ENCODE measurements at regions not wholly inside any gene's neighbourhood (a gene's known extent, or its start where the extent isn't known, plus 50 kb on each side); places are given as distances from the start of the nearest gene placed in this dataset.

GRCh38 chr11:116689413-116690127 is 83.2 kb downstream of the BUD13 start:
- TF ChIP-seq CTCF (IDR thresholded peaks at IDR 0.05) (no peak), EP300 (IDR thresholded peaks at IDR 0.05) (no peak), POLR2AphosphoS5 (IDR thresholded peaks at IDR 0.05) (no peak)

Measured in suprapubic skin (tissue), 4 donors.